DND-41 (cell line): ENCODE measurements at regions not wholly inside any gene's neighbourhood (a gene's known extent, or its start where the extent isn't known, plus 50 kb on each side); places are given as distances from the start of the nearest gene placed in this dataset.

ENCODE experiments used
- CTCF ChIP-seq: IDR thresholded peaks from 2 replicates; pipeline ENCODE4 v1.5.1; 2012; ENCODE audit warnings: borderline replicate concordance, low read length, moderate library complexity, mild to moderate bottlenecking; ENCODE audit not compliant: poor library complexity, severe bottlenecking; ENCODE audit errors: extremely low read depth
- EZH2 ChIP-seq: IDR thresholded peaks from 3 replicates; pipeline ENCODE4 v1.6.1; 2012; ENCODE audit warnings: borderline replicate concordance, low read depth, mild to moderate bottlenecking, moderate library complexity, low read length, inconsistent platforms; ENCODE audit not compliant: severe bottlenecking

DNA sequence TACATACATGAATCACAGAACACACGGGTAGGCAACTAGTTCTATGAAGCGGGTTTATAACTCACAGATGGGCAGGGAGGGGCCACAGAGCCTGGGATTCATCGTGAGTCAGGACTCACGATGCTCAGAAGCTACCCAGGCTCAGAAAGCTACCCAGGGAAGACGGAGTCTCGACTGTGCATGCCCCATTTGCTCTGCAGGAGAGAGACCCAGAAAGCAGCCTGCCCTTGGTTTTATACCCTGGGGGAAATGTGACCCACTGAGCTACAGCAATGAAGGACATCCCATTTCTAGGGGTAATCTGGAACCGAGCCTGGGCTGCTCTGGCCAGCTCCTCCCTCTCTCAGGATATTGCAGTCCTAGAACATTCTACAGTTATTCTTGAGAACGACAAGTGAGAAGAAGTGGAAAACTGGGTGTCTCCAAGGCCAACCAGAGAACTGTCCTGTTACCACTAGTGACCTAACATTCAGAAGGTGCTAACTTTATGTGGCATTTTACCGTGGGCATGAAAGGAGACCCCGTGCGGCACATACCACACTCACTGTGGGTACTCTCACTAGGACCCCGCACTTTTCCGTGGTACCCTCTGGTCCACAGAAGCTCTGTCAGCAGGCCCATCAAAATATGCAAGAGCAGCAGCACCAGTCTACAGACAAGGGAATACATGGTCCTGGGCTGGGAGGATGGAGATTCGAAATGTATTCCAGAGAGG lies 201.9 kb upstream of the PMEPA1 start:
- TF ChIP-seq CTCF, result no peak
- TF ChIP-seq EZH2, result no peak
